IMR-90 (cell line): ENCODE measurements at regions not wholly inside any gene's neighbourhood (a gene's known extent, or its start where the extent isn't known, plus 50 kb on each side); places are given as distances from the start of the nearest gene placed in this dataset.

ENCODE experiments used
- MAFK ChIP-seq: IDR thresholded peaks from 2 replicates; pipeline ENCODE4 v1.6.1; 2012; ENCODE audit warnings: low read depth, low read length, improper control_type of control experiment
- POLR2A ChIP-seq: IDR thresholded peaks from 2 replicates; pipeline ENCODE4 v1.6.1; 2012; ENCODE audit warnings: mild to moderate bottlenecking, low read depth, low read length
- RAD21 ChIP-seq: IDR thresholded peaks from 2 replicates; pipeline ENCODE4 v1.6.1; 2012; ENCODE audit warnings: low read length, improper control_type of control experiment
- TF ChIP-seq, protein P1 (sequence below): conservative IDR thresholded peaks from 2 replicates; pipeline ENCODE4 v1.5.1; 2012; ENCODE audit warnings: mild to moderate bottlenecking, low read depth, low read length, improper control_type of control experiment
- TF ChIP-seq, protein P2 (sequence below): fragments of 150-350 bp; IDR thresholded peaks from 2 replicates; pipeline ENCODE4 v1.6.1; 2017; ENCODE audit warnings: mild to moderate bottlenecking, antibody characterized with exemption, low read length, low read depth

DNA sequence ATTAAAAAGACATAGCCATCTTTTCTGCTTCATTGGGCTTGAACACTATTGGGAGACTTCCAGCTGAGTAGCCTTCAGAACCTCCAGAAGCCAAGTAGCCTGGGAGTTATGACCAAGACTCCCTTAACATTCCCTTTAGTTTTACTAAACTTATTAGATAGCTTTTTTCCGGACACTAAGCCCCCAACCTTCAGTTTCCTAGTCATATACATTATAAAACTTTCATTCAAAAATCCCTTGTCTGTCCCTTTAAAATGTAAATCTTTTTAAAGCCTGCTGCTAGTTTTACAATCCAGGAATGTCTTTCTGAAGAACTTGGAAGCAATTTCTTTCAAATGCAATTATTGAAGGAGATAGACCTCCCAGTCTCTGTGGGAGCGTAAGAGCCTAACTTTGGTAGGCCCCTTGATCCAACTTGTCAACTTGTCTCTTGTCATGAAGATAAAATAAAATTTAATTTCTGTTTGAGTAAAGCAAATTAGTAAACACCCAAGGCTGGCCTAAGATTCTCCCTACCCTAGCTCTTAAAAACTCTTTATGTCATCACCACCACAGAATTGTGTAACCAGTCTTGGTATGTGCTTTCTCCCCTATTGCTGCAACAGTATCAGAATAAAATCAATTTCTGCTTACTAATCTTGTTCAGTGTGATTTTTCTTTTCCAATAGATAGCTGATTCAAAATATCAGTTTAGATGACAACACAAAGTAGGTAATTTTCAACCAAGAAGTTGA lies 796.2 kb downstream of the PLA2G4A start:
- TF ChIP-seq, protein P1, sequence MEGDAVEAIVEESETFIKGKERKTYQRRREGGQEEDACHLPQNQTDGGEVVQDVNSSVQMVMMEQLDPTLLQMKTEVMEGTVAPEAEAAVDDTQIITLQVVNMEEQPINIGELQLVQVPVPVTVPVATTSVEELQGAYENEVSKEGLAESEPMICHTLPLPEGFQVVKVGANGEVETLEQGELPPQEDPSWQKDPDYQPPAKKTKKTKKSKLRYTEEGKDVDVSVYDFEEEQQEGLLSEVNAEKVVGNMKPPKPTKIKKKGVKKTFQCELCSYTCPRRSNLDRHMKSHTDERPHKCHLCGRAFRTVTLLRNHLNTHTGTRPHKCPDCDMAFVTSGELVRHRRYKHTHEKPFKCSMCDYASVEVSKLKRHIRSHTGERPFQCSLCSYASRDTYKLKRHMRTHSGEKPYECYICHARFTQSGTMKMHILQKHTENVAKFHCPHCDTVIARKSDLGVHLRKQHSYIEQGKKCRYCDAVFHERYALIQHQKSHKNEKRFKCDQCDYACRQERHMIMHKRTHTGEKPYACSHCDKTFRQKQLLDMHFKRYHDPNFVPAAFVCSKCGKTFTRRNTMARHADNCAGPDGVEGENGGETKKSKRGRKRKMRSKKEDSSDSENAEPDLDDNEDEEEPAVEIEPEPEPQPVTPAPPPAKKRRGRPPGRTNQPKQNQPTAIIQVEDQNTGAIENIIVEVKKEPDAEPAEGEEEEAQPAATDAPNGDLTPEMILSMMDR, result no peak
- TF ChIP-seq POLR2A (no peak), MAFK (no peak), RAD21 (no peak)
- TF ChIP-seq, protein P2, sequence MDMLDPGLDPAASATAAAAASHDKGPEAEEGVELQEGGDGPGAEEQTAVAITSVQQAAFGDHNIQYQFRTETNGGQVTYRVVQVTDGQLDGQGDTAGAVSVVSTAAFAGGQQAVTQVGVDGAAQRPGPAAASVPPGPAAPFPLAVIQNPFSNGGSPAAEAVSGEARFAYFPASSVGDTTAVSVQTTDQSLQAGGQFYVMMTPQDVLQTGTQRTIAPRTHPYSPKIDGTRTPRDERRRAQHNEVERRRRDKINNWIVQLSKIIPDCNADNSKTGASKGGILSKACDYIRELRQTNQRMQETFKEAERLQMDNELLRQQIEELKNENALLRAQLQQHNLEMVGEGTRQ, result no peak
